HL-60 (cell line): ENCODE measurements at regions not wholly inside any gene's neighbourhood (a gene's known extent, or its start where the extent isn't known, plus 50 kb on each side); places are given as distances from the start of the nearest gene placed in this dataset.

ENCODE experiments used
- CTCF ChIP-seq: IDR thresholded peaks from one replicate; pipeline ENCODE4 v1.5.1; 2011; ENCODE audit warnings: low read length, control low read depth, inconsistent platforms; ENCODE audit not compliant: insufficient read depth
- GABPA ChIP-seq: IDR thresholded peaks from 2 replicates; pipeline ENCODE4 v1.6.1; 2012; ENCODE audit warnings: low read depth
- POLR2AphosphoS5 ChIP-seq: IDR thresholded peaks from 2 replicates; pipeline ENCODE4 v1.6.1; 2012; ENCODE audit warnings: low read depth
- SPI1 ChIP-seq: IDR thresholded peaks from 2 replicates; pipeline ENCODE4 v1.6.1; 2012; ENCODE audit warnings: low read depth, mild to moderate bottlenecking, borderline replicate concordance
- TF ChIP-seq, protein P1 (sequence below): IDR thresholded peaks from 2 replicates; pipeline ENCODE4 v1.6.1; 2012; ENCODE audit warnings: low read depth; ENCODE audit not compliant: insufficient replicate concordance

DNA sequence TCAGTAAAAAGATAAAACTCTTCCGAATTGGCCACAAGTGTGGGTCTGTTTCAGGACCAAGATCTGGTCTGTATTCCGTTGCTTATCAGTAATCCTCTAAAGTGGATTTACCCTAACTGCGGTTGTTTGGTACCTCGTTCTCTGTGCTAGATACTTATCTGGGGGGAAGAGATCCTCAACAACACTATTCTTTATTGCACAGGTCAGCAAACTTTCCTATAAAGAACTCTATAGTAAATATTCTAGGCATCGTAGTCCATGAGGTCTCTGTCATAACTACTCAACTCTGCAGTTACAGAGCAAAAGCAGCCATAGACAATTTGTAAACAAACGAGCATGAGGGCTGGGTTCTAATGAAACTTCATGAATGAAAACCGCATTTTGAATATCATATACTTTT, 335.8 kb upstream of the KIF2A start:
- TF ChIP-seq CTCF, result no peak
- no peak for TF ChIP-seq SPI1
- no peak for TF ChIP-seq GABPA
- TF ChIP-seq POLR2AphosphoS5, result no peak
- TF ChIP-seq, protein P1, sequence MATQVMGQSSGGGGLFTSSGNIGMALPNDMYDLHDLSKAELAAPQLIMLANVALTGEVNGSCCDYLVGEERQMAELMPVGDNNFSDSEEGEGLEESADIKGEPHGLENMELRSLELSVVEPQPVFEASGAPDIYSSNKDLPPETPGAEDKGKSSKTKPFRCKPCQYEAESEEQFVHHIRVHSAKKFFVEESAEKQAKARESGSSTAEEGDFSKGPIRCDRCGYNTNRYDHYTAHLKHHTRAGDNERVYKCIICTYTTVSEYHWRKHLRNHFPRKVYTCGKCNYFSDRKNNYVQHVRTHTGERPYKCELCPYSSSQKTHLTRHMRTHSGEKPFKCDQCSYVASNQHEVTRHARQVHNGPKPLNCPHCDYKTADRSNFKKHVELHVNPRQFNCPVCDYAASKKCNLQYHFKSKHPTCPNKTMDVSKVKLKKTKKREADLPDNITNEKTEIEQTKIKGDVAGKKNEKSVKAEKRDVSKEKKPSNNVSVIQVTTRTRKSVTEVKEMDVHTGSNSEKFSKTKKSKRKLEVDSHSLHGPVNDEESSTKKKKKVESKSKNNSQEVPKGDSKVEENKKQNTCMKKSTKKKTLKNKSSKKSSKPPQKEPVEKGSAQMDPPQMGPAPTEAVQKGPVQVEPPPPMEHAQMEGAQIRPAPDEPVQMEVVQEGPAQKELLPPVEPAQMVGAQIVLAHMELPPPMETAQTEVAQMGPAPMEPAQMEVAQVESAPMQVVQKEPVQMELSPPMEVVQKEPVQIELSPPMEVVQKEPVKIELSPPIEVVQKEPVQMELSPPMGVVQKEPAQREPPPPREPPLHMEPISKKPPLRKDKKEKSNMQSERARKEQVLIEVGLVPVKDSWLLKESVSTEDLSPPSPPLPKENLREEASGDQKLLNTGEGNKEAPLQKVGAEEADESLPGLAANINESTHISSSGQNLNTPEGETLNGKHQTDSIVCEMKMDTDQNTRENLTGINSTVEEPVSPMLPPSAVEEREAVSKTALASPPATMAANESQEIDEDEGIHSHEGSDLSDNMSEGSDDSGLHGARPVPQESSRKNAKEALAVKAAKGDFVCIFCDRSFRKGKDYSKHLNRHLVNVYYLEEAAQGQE, result no peak
